Midbrain (tissue), 1 donor: ENCODE measurements at regions not wholly inside any gene's neighbourhood (a gene's known extent, or its start where the extent isn't known, plus 50 kb on each side); places are given as distances from the start of the nearest gene placed in this dataset.
A peak's percentile ranks its signal among the peaks of the same experiment; 100 is the strongest.

ENCODE experiments used
- DNase-seq: peaks from one replicate; lab custom pipeline; 2025; lab: John Stamatoyannopoulos, UW

DNA sequence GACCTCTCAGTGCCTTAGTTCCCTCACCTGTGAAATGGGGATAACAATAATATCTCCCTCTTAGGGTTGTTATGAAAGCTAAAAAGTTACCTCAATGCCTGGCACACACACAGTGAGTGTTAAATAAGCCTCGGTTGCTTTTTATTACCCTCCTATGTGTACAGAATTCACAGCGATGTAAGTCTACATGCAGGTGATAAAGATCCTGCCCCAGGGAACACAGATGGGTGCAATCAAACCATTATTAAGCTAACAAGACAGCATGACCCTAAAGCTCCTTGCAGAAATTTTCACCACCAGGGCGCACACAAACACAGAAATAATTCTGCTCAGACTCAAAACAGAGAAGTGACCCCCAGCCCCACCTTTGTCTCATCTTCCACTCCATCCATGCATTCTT lies 261.9 kb downstream of the SNX10 start:
- DNase-seq: no peak

DNA sequence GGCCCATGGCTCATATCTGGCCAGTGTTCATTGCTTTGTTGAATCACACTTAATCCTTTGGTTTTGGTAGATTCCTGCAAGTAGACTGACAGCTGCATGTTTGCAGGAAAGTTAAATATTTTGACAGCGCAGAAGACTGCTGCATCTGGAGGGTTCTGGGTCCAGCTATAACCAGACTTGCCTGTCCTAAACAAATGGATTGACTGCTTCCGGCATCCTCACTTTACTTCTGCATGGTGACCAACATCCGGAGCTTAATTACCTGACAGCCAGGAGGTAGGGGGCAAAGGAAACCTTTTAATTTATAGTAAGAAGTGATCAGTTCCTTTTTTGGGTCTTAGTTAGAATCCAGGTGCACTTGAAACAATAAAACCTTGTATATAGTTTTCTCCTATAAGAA lies 263.3 kb downstream of the SNX10 start:
- DNase-seq: no peak

DNA sequence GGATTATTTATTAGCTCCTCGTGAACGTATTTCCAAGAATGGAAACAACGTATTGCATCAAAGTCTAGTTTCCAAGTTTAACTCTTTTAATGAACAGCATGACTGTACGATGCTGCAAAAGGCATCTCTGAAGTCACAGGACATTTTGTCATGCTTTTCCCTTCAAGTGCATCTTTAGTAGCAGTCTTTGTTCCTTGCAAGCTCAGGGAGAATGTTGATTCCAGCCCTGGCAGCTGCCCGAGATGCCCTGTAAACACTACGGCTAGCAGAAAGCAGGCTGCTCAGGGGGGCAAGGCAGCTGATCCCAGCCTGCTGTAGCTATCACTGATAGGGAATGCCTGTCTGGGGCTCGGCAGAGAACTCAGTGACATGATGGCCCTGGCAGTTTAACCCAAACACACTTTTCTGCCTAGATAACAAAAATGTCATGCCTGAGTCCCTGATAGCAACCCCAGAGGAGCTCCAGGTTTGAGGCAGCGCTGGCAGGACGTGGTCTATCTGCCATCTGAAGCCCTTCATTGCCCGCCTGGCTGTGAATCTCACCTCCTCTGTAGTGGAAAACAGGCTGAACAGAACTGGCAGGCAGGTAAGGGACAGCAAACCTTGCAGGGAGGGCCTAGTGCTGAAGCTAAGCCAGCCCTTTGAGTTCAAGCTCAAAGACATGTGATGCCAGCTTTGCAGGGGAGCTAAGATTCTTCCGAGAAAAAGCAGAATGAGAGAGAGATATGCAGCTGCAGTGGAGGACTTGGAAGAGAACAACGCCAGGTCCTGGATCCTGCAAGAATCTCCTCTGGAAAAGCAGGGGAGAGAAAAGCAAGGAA lies 264.6 kb downstream of the SNX10 start:
- peak; percentile 7 for DNase-seq

DNA sequence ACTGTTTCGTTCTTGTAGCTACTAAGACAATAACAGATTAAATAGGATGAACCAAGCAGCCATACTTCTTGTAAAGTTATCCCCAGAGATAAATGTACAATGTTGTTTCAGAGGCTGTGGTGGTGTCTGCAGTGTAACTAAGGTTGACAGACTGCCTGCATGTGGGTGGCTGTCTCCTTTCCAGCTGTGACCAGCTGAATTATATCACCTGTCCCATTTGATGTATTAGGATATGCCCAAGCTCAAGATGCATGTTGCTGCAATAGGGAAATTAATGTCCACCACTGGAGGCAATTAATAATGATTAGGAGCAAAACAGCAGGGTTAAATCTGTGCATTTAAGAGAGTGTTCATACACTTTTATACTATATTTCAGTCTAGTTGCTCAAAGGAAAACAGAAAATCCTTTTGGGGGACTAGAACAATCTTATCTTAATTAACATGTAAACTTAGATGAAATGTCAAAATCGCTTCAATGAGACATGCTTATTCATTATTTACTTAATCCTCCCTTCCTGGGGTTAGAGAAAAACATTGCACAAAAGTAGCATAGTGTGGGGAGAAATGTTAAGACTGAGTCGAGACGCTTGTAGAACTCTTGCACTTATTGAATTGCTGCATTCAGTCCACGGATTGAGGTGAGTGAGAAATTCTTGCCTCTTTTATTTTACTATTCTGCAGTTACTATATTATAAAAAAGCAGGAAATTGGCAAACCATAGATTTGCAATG lies 269.0 kb downstream of the SNX10 start:
- DNase-seq: no peak

DNA sequence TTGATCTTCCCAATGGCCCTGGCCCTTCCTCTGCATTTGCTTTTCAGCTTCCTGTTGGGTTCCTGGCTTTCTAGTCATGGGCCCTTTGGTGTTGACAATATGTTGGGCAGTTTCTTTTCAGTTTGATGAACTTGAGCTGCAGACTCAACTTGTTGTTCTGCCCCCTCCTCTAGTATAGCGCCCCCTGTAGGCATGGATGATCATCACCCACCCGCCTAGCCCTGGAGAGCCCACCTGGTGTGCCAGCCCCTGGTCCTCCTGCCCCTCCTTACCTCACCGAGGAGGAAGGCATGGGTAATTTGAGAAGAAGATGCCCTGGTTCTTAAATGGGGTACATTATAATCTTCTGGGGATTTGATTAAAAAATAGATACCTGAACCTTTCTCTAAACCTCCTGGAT lies 271.2 kb downstream of the SNX10 start:
- DNase-seq: no peak

DNA sequence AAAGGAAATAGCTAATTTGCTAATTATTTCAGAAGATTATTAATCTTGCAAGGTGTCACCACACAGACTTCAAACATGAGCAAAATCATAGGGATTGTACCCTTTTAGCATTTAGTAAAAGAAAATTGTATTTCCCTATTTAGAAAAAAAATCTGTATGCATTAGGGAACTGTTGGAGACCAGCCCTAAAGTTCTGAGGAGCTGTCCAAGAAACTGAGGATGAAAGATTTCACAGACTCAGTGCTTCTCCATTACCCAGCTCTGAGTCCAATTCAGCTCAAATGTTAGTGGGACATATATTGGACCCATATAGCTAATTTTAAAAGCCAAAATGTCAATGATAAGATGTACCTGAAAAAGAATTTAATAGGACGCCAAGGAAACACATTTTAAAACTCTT lies 271.7 kb downstream of the SNX10 start:
- no peak for DNase-seq

DNA sequence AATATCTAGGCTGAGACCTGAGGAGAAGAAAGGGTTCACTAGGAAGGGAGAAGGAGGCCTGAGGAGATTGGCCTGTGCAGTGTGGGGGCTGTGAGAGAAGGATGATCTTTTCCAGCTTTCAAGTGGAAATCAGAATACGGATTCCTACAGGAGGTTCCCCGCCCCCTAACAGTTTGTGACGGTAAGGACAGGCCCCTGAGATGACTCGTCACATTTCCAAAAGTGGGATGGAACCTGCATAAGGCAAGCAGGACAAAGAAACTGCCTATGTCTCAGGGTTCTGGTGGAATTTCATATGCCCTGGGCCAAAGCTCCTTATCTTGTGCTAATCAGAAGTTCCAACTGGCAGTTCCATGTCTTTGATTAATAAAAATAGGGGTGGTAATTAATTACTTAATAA lies 275.6 kb downstream of the SNX10 start:
- no peak for DNase-seq

DNA sequence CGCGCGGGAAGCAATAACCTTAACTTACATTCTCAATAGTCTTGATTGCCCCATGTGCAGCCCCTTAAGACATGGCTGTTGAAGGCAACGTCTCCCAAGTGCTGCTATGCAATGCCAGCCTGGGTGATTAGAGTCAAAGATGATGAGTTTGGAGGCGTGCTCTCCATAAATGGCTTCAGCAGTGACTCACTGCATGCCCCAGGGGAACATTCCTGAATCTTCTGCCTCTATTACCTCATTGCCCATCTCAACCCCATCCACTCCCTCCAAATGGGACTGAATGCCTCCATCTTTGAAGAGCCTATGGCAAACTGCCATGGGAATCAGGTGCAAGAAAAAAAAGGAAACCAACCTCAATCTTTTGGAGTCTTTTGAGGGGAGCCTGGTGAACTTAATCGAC lies 282.8 kb downstream of the SNX10 start:
- DNase-seq: no peak

DNA sequence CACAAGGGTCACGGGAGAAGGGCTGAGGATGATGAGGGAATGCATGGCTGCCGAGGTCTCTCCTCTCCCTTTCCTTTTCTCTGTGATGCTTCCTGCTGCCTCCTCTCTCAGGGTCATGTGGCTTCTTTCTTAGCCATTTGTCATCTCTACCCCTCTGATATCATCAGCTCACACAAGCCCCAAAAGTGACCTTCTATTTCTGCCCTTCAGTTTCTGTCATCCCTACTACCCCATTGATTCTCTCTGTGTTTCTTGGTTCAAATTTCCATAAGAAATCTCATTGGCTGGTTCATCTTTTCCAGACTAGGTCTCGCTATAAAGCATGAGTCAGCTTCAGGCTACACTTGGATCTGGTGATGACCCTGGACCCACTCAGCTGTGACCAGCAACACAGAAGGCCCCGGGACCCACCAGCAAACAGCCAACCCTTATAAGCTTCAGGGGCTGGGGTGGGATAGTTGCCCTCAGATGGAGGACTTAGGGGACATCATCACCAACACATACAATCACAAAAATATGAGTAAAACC lies 284.3 kb downstream of the SKAP2 start:
- no peak for DNase-seq

DNA sequence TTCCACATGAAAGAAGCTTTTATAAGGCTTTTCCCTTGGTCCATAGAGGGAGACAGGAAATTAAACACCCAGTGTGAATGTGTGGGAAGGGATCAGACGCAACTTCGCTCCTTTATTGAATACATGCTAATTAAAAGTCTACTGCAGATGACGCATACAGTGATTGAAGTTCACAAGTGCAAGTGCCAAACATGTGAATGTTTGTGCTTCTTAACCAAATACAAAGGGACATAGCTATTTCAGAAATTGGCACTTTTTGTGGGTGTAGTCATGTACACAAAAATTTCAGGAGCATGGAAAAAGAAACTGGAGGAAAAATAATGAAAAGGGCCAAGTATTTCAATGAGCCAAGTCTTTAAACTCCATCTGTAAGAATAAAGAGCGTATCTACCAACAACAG lies 283.7 kb downstream of the SKAP2 start:
- no peak for DNase-seq

DNA sequence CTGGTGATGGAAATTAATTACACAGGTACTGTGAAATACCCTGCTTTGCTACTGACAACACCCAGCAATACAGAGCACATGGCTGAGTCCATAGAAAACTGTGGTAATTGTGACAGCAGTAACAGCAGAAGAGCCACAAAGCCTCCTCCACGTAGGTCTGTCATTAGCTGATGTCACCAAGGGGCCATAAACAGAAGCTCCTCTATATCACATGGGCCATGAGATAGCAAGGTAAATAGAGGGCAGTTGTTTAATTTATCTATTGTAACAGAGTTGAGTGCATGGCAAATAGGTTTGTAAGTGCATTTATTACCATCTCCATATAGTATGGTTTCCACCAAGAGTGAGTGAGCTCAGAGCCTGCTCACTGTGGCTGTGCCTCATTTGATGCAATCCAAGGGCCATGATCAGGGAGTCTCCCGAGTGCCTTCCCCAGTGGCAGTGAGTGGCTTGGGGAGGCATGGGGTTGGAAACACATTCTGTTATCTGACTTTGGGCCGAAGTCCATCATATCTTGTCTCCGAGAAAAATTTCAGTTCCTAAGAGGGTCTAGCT lies 281.2 kb downstream of the SKAP2 start:
- DNase-seq: no peak

DNA sequence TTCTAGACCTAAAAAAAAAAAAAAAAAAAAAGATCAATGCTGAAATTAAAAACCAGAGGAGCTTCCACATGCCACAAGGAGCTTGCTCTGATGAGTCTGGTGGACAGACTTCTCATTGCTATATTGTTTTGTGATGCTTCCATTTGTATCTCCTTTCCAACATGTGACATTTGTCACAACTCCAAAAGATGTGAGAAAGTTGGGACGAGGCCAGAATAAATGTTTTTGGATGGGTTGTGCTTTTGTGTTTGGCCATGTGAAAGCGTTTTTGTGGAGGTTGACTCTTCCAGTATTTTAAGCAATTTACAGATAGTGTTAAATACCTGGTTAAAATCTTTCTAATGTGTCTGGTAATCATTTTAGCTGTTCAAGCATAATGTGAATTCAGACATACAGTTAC lies 280.1 kb downstream of the SKAP2 start:
- no peak for DNase-seq

DNA sequence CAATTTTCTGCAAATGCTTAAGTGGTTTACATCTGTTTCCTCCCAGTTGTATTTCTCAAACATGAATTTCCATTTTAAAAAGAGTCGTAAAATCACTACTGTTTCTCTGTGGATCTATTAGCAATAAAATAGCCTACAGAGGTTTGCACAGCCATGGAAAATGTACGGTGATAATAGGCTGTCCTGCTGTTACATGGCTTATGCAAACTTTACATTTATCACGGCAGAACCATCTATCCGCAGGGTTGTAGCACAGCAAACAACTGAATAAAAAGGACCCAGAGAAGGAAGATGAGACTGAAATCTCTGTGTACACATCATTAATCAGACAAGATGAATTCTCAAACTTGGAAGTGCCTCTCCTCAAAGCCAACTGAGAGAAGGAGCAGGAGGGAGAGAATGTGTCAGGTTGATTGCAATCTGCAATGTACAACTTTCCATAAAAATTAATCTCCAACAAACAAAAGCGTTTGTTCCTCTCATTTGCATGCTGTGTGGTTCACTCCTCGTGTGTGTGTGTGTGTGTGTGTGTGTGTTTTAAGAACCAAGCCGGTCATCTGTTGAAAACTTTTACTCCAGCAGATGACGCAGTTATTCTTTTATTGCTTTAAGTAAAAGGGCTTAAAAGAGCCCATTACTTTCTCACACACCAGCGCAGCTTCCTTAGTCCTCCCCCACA lies 279.3 kb downstream of the SKAP2 start:
- no peak for DNase-seq

DNA sequence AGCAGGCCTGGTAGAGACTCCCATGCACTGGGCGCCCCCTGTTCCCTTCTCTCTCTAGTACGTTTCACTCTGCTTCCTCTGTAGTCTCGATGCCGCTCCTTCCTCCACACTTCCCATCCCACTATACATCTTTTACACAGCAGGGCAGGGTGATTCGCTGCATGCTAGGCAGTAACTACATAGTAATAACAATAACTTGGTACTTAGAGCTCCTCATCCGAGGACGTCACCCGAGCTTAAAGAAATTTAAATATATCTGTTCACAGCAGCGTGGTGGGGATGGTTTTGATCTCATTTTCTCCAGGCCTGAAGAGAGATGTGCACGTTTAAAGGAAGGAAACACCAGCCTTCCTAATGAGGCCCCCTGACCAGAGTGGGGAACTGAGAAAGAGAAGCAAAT lies 276.9 kb downstream of the SKAP2 start:
- DNase-seq: no peak

DNA sequence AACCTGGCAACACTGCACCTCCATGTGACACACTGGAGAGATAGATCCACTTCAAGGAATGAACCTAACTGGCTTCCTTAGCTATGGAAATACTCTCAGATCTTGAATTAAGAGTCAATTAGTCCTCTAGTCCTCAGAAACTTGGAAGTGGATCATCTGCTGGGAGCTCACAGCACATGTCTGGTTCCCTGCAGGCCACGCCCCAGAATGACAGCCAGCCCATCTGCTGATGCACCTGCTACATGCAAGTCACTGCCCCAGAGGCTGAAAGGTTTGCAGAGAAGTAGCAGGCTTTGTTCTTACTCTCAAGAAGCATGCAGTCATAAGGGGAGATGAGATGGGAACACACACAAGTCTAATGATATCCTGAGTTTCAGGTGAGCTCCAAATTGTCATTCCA lies 275.9 kb downstream of the SKAP2 start:
- DNase-seq: no peak

DNA sequence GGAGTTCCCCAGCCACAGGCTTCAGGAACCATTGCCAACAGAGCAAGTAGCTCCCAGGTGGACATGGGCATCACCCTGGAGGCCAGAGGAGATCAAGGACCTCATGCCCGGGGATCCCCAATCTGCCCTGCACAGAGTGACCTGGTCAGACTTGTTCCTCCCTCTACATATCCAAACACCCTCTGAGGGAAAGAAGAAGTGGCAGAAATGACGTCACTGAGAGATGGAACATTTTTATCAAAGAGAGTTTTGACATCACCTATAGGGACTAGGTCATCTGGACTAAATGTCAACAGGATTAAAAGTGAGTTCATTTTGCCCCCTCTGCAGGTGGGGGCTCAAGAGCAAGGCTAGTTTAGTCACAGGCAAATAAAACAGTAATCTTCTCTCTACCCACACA lies 273.7 kb downstream of the SKAP2 start:
- no peak for DNase-seq

DNA sequence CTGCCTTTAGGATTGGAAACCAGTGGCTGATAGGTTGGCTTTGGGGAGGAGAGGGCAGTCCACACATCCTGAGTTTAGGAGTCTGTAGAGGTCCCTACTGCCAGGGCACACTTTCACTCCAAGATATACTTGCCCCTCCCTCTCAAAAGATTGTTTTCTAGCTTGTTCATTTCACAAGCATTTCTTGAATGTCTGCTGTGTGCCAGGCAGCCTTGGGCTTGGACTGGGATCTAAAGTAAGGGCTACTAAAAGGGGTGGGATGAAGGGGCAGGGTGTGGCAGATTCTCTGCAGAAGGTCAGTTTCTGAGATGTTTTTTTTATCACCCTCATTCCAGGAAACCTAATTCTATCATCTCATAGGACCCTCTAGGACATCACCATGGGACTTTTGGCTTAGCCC lies 272.4 kb downstream of the SKAP2 start:
- no peak for DNase-seq

DNA sequence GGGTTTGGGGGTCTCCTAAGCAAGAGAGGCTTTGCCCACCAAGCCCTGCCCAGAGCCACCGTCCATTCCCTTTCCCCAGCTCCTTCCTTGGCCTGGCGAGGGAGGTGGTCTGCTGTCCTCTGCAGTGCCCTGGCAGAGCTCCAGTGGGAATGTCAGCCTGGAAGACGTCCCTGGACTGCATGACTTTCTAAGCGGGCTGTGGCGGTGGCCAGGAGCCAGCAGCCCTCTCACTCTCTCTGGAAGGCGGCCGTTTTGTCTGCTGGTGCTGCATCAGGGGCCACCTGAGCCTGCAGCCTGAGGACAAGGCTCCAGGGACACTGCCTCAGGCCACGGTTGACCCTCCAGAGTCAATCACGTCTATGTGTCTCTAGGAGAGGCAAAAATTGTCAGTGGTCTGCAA lies 271.0 kb downstream of the SKAP2 start:
- DNase-seq: no peak

DNA sequence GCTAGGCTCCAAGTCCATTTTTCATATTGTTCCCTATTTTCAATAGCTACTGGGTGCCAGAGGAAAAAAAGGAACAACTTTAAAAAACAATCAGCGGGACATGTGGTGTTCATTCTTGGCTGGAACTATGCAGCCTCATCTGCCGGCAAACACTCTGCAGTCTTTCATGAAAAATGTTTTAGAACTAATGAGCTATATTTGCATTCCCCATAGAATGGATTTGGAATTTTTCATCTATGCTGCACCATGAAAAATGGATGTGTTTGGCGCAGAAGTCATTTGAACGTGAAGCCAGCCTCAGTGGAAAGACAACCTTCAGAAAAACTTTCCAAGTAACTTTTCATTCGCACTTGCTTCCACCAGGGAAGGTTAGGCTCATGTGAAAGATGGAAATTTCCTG lies 270.5 kb downstream of the SKAP2 start:
- DNase-seq: no peak

DNA sequence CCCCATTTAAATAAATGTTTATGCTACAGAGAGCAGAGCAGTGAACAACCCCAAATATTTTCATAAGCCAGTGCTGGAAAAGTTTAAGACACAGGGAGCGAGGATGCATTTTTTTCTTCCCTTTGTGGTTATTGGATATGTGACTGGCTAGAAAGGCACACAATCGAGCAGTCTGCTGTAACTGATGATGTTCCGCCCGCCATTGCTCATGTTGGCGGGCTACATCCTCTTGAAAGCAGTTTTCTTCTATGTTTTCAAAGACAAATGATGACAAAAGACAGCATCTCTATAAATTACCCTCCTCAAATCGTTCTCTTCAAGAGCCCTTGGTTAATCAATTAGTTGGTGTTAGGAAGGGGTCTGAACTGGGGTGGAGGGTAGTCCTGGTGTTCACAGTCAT lies 269.8 kb downstream of the SKAP2 start:
- no peak for DNase-seq

DNA sequence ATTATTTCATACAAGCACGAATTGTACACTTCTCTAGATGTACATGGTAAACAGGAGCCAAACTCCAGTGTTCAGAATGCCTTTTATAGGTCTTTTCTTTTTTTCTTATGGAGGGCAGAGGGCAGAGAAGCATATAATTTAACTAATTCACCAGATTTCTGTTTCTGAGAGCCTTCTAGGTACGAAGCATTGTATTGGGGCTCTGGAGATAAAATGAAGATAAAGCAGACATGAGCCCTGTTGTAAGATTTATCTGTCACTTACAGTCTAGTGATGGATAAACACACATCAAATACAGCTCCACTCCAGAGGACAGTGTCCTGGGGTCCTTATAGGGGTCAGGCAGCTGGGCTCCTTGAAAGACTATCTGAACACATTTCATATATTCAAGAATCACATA lies 265.5 kb downstream of the SKAP2 start:
- no peak for DNase-seq

DNA sequence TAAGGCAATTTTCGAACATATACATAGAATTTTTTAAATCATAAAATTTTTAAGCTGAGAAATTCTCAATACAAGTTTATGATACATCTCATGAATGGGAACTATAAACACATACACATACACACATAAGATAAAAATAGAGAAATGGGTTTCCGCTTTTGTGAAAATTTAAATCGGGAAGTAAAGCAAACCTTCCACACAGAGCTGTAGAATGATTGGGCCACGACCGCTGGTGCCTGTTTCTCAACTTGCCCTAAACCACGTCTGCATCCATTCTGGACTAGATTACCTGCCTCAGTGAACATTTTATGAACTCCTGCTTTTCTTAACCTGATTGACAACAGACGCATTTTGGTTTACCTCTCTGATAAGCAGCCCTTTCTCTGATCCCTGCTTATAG lies 264.4 kb downstream of the SKAP2 start:
- DNase-seq: no peak

DNA sequence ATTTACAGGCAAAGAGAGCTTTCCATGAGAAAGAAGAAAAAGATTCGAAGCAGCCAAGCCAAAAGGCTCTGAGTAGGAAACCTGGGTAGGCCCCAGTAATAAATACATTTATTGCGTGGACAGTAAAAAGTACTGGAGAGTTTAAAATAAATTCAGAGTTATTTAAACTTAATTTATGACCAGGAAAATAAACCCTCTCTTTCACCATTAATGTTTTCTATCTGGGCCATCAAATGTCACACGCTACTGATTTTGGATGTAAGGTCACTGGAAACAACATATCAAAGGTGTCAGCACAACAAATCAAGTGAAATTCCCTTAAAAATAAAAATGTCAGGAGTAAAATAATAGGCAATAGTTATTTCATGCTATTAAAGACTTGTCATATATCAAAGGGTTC lies 264.0 kb downstream of the SKAP2 start:
- no peak for DNase-seq
